ENCODE measurements at regions not wholly inside any gene's neighbourhood (a gene's known extent, or its start where the extent isn't known, plus 50 kb on each side); places are given as distances from the start of the nearest gene placed in this dataset.

- TF ChIP-seq TARDBP (IDR thresholded peaks at IDR 0.05; ENCODE audit: borderline replicate concordance) (no peak), ZSCAN29 (IDR thresholded peaks at IDR 0.05) (no peak), CTCF (IDR thresholded peaks at IDR 0.05 in 2 of 3, conservative IDR thresholded peaks at IDR 0.05 in 1 of 3; ENCODE audit: control insufficient read depth in 2 of 3, extremely low read depth in 1 of 3, insufficient read depth in 1 of 3, low read depth in 3 of 3, low read length in 3 of 3) (no peak), KAT2A (conservative IDR thresholded peaks at IDR 0.05; ENCODE audit: control insufficient read depth, low read depth, low read length) (no peak), CEBPB (IDR thresholded peaks at IDR 0.05; ENCODE audit: borderline replicate concordance in 1 of 2, low read depth in 2 of 2, low read length in 2 of 2) (no peak), RBBP5 (conservative IDR thresholded peaks at IDR 0.05) (no peak)
- TF ChIP-seq, protein P1, sequence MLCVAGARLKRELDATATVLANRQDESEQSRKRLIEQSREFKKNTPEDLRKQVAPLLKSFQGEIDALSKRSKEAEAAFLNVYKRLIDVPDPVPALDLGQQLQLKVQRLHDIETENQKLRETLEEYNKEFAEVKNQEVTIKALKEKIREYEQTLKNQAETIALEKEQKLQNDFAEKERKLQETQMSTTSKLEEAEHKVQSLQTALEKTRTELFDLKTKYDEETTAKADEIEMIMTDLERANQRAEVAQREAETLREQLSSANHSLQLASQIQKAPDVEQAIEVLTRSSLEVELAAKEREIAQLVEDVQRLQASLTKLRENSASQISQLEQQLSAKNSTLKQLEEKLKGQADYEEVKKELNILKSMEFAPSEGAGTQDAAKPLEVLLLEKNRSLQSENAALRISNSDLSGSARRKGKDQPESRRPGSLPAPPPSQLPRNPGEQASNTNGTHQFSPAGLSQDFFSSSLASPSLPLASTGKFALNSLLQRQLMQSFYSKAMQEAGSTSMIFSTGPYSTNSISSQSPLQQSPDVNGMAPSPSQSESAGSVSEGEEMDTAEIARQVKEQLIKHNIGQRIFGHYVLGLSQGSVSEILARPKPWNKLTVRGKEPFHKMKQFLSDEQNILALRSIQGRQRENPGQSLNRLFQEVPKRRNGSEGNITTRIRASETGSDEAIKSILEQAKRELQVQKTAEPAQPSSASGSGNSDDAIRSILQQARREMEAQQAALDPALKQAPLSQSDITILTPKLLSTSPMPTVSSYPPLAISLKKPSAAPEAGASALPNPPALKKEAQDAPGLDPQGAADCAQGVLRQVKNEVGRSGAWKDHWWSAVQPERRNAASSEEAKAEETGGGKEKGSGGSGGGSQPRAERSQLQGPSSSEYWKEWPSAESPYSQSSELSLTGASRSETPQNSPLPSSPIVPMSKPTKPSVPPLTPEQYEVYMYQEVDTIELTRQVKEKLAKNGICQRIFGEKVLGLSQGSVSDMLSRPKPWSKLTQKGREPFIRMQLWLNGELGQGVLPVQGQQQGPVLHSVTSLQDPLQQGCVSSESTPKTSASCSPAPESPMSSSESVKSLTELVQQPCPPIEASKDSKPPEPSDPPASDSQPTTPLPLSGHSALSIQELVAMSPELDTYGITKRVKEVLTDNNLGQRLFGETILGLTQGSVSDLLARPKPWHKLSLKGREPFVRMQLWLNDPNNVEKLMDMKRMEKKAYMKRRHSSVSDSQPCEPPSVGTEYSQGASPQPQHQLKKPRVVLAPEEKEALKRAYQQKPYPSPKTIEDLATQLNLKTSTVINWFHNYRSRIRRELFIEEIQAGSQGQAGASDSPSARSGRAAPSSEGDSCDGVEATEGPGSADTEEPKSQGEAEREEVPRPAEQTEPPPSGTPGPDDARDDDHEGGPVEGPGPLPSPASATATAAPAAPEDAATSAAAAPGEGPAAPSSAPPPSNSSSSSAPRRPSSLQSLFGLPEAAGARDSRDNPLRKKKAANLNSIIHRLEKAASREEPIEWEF (IDR thresholded peaks at IDR 0.05; ENCODE audit: insufficient replicate concordance, low read depth, low read length) = no peak
These were observed 219.9 kb upstream of the NOL4 start (continued) for GRCh38 chr18:34444622-34445021.

Data from GM12878 (cell line).